Testis (tissue), 2 donors: ENCODE measurements at regions not wholly inside any gene's neighbourhood (a gene's known extent, or its start where the extent isn't known, plus 50 kb on each side); places are given as distances from the start of the nearest gene placed in this dataset.

ENCODE experiments used
- DNase-seq: peaks from one replicate; pipeline ENCODE4 v3.0.0-alpha.2; 2019
- H3K27ac ChIP-seq, 2 donors: fragments of 200-600 bp; sonication (generic); one replicate each; pipeline ENCODE4 v1.5.1; 2019
- H3K27me3 ChIP-seq: fragments of 200-600 bp; sonication (generic); one replicate; pipeline ENCODE4 v1.5.1; 2019
- H3K36me3 ChIP-seq: fragments of 200-600 bp; sonication (generic); one replicate; pipeline ENCODE4 v1.5.1; 2017; ENCODE audit warnings: low read depth; ENCODE audit errors: missing control alignments
- H3K4me1 ChIP-seq: fragments of 200-600 bp; sonication (generic); one replicate; pipeline ENCODE4 v1.5.1; 2019
- H3K4me3 ChIP-seq, 2 donors: fragments of 200-600 bp; sonication (generic); one replicate each; pipeline ENCODE4 v1.5.1; 2017 to 2019
- H3K9me3 ChIP-seq: fragments of 200-600 bp; sonication (generic); one replicate; pipeline ENCODE4 v1.5.1; 2017
- CTCF ChIP-seq, 3 experiments: fragments of 450-650 bp in 2 of 3; fragments of 200-600 bp in 1 of 3; sonication (generic) in 1 of 3; IDR thresholded peaks; one replicate each; pipeline ENCODE4 v1.5.1; 2016 to 2019; ENCODE audit warnings: antibody characterized with exemption in 3 of 3, mild to moderate bottlenecking in 2 of 3, moderate library complexity in 1 of 3
- POLR2A ChIP-seq: fragments of 450-650 bp; IDR thresholded peaks from one replicate; pipeline ENCODE4 v1.6.1; 2017; ENCODE audit warnings: antibody characterized with exemption, mild to moderate bottlenecking, moderate library complexity
- WGBS, 2 donors: methylation state at CpG; one replicate each; pipeline ENCODE4 v1.1.5; 2018; 5-methylcytosine and 5-hydroxymethylcytosine counted together
- intact Hi-C: fragments of 100-400 bp; cut with DNase I; formaldehyde crosslinking; loops from one replicate; pipeline ENCODE4 v1.15.1; 2023; ENCODE audit warnings: low total_unique reads

- DNase-seq: no peak
Observed at GRCh38 chr4:27594922-27595321, 734.3 kb downstream of the STIM2 start.

GRCh38 chr4:27595571-27596360, 735.1 kb downstream of the STIM2 start:
- 44 to 45% methylated on average over 10 of the region's 10 CpGs for WGBS, 2 donors
- intact Hi-C loops: no loop called here
- Histone ChIP-seq H3K27me3 (no peaks in the 10 kb centered on the region), H3K27ac (no peak overlapping the region), H3K36me3 (no peaks in the 10 kb centered on the region), H3K4me3 (no peak overlapping the region), H3K9me3 (no peaks in the 10 kb centered on the region), H3K4me1 (no peaks in the 10 kb centered on the region)
- no peak for DNase-seq
- TF ChIP-seq CTCF (IDR thresholded peaks at IDR 0.05) (no peak), POLR2A (no peak)

More at GRCh38 chr4:27594922-27595321, 734.3 kb downstream of the STIM2 start:
- WGBS, 2 donors: 83 to 85% methylated on average over 5 of the region's 5 CpGs
- no peaks in the 10 kb centered on the region for H3K4me1 ChIP-seq
- H3K9me3 ChIP-seq: no peaks in the 10 kb centered on the region
- H3K4me3 ChIP-seq: no peak overlapping the region
- TF ChIP-seq CTCF (IDR thresholded peaks at IDR 0.05) (no peak), POLR2A (no peak)
- no peaks in the 10 kb centered on the region for H3K36me3 ChIP-seq
- intact Hi-C loops: no loop called here
- no peaks in the 10 kb centered on the region for H3K27me3 ChIP-seq
- no peak overlapping the region for H3K27ac ChIP-seq

- DNase-seq: no peak
- no peak for TF ChIP-seq CTCF (IDR thresholded peaks at IDR 0.05)
- no peak for TF ChIP-seq POLR2A
- H3K4me3 ChIP-seq: no peak overlapping the region
- H3K27ac ChIP-seq: no peak overlapping the region
- H3K4me1 ChIP-seq: no peaks in the 10 kb centered on the region
- no peaks in the 10 kb centered on the region for H3K9me3 ChIP-seq
- H3K27me3 ChIP-seq: no peaks in the 10 kb centered on the region
- H3K36me3 ChIP-seq: no peaks in the 10 kb centered on the region
- intact Hi-C loops: no loop called here
Observed at GRCh38 chr4:27602172-27602571, 741.5 kb downstream of the STIM2 start.

GRCh38 chr4:27604692-27605091, 744.1 kb downstream of the STIM2 start:
- H3K27me3 ChIP-seq: no peaks in the 10 kb centered on the region
- no peaks in the 10 kb centered on the region for H3K4me1 ChIP-seq
- TF ChIP-seq CTCF (IDR thresholded peaks at IDR 0.05): no peak
- H3K4me3 ChIP-seq: no peak overlapping the region
- no peak for DNase-seq
- no peak overlapping the region for H3K27ac ChIP-seq
- WGBS, 2 donors: 82 to 84% methylated on average over 3 of the region's 3 CpGs
- intact Hi-C loops: no loop called here
- no peaks in the 10 kb centered on the region for H3K9me3 ChIP-seq
- no peaks in the 10 kb centered on the region for H3K36me3 ChIP-seq

GRCh38 chr4:27616166-27616565, 755.5 kb downstream of the STIM2 start:
- Histone ChIP-seq H3K27me3 (no peaks in the 10 kb centered on the region), H3K9me3 (no peaks in the 10 kb centered on the region), H3K27ac (no peak overlapping the region), H3K4me1 (no peaks in the 10 kb centered on the region), H3K36me3 (no peaks in the 10 kb centered on the region), H3K4me3 (no peak overlapping the region)
- intact Hi-C loops: no loop called here
- DNase-seq: no peak
- TF ChIP-seq CTCF (IDR thresholded peaks at IDR 0.05): no peak
- no peak for TF ChIP-seq POLR2A
